ENCODE measurements at regions not wholly inside any gene's neighbourhood (a gene's known extent, or its start where the extent isn't known, plus 50 kb on each side); places are given as distances from the start of the nearest gene placed in this dataset.

- DNase-seq, result no peak
Observed at GRCh38 chr16:9188721-9189120, 97.3 kb downstream of the HAPSTR1 start.

- no peak for DNase-seq
Observed at GRCh38 chr16:9191274-9191850, 99.9 kb downstream of the HAPSTR1 start.

GRCh38 chr16:9192746-9193145 lies 101.3 kb downstream of the HAPSTR1 start:
- DNase-seq, result no peak

GRCh38 chr16:9195287-9195686 lies 103.8 kb downstream of the HAPSTR1 start:
- no peak for DNase-seq

GRCh38 chr16:9197957-9198661 lies 106.7 kb downstream of the HAPSTR1 start:
- DNase-seq, result no peak

- no peak for DNase-seq
Observed at GRCh38 chr16:9199311-9199710, 107.9 kb downstream of the HAPSTR1 start.

- no peak for DNase-seq
Observed at GRCh38 chr16:9199751-9200150, 108.3 kb downstream of the HAPSTR1 start.

- DNase-seq, result no peak
Observed at GRCh38 chr16:9203956-9204355, 112.5 kb downstream of the HAPSTR1 start.

- no peak for DNase-seq
Observed at GRCh38 chr16:9205661-9206060, 114.2 kb downstream of the HAPSTR1 start.

GRCh38 chr16:9206156-9206555 lies 114.7 kb downstream of the HAPSTR1 start:
- no peak for DNase-seq

GRCh38 chr16:9212621-9213020 lies 121.2 kb downstream of the HAPSTR1 start:
- no peak for DNase-seq

- DNase-seq, result no peak
Observed at GRCh38 chr16:9219813-9220212, 128.4 kb downstream of the HAPSTR1 start.

- DNase-seq, result peak; percentile 29
Observed at GRCh38 chr16:9225527-9226316, 134.3 kb downstream of the HAPSTR1 start.

GRCh38 chr16:9226924-9227323 lies 135.5 kb downstream of the HAPSTR1 start:
- DNase-seq, result no peak

- DNase-seq, result no peak
Observed at GRCh38 chr16:9231039-9231438, 139.6 kb downstream of the HAPSTR1 start.

- no peak for DNase-seq
Observed at GRCh38 chr16:9232102-9232770, 140.8 kb downstream of the HAPSTR1 start.

GRCh38 chr16:9235867-9236266 lies 144.4 kb downstream of the HAPSTR1 start:
- no peak for DNase-seq

GRCh38 chr16:9236319-9236718 lies 144.9 kb downstream of the HAPSTR1 start:
- DNase-seq, result no peak

GRCh38 chr16:9238346-9238745 lies 146.9 kb downstream of the HAPSTR1 start:
- DNase-seq, result no peak

GRCh38 chr16:9241177-9241576 lies 149.7 kb downstream of the HAPSTR1 start:
- DNase-seq, result no peak

- no peak for DNase-seq
Observed at GRCh38 chr16:9248162-9248561, 156.7 kb downstream of the HAPSTR1 start.

GRCh38 chr16:9249534-9249933 lies 158.1 kb downstream of the HAPSTR1 start:
- no peak for DNase-seq

GRCh38 chr16:9251026-9251425 lies 159.6 kb downstream of the HAPSTR1 start:
- DNase-seq, result no peak

GRCh38 chr16:9254863-9255262 lies 163.4 kb downstream of the HAPSTR1 start:
- DNase-seq, result no peak

All from hematopoietic multipotent progenitor cell treated with erythropoietin and hydrocortisone succinate and interleukin-3 and kit ligand, for 4 days (in vitro differentiated cells).